ENCODE measurements at regions not wholly inside any gene's neighbourhood (a gene's known extent, or its start where the extent isn't known, plus 50 kb on each side); places are given as distances from the start of the nearest gene placed in this dataset.

DNA sequence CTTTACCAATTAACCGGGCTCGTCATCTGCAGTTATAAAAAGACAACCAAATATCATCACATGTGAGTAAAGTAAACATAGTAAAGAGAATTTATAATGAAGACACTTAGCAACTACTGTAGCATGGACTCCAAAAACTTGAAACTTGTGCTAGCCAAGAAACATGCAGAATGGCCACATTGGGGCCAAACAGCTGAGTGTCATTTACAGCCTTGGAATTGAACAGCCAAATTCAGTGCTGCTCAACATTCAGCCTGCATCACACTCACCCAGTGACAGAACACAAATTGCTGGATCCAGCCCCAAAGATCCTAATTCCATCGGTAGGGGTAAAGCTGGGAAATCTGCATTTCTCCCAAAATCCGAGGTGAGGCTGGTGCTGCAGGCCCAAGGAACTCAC lies 224.8 kb upstream of the GYPC start:
- no peak for TF ChIP-seq CTCF (IDR thresholded peaks at IDR 0.05; ENCODE audit: low read depth, low read length)
- no peak for TF ChIP-seq POLR2A (IDR thresholded peaks at IDR 0.05; ENCODE audit: extremely low read depth, insufficient read length)
- TF ChIP-seq, protein P1, sequence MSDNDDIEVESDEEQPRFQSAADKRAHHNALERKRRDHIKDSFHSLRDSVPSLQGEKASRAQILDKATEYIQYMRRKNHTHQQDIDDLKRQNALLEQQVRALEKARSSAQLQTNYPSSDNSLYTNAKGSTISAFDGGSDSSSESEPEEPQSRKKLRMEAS (IDR thresholded peaks at IDR 0.05; ENCODE audit: low read depth, low read length), result no peak
- no peak for TF ChIP-seq MYC (IDR thresholded peaks at IDR 0.05; ENCODE audit: low read depth, low read length)

Data from NB4 (cell line).